EL (cell line): ENCODE measurements at regions not wholly inside any gene's neighbourhood (a gene's known extent, or its start where the extent isn't known, plus 50 kb on each side); places are given as distances from the start of the nearest gene placed in this dataset.
"Not testable (repeated sequence)": the region's sequence is repeated elsewhere in the genome, so short reads cannot be mapped to it uniquely, and the experiment has no call there.

Source experiments
- DNase-seq: peaks from one replicate; pipeline ENCODE4 v3.0.0-alpha.2; 2016

- DNase-seq, result peak; percentile 14
These were observed 212.0 kb downstream of the DEPDC1B start for GRCh38 chr5:60487885-60488442.

- DNase-seq, result peak; percentile 23
These were observed 212.5 kb downstream of the DEPDC1B start for GRCh38 chr5:60487476-60487875.

GRCh38 chr5:60485361-60485760 is 214.6 kb downstream of the DEPDC1B start:
- no peak for DNase-seq

- peak; percentile 46 for DNase-seq
These were observed 216.9 kb downstream of the DEPDC1B start for GRCh38 chr5:60483050-60483449.

DNA sequence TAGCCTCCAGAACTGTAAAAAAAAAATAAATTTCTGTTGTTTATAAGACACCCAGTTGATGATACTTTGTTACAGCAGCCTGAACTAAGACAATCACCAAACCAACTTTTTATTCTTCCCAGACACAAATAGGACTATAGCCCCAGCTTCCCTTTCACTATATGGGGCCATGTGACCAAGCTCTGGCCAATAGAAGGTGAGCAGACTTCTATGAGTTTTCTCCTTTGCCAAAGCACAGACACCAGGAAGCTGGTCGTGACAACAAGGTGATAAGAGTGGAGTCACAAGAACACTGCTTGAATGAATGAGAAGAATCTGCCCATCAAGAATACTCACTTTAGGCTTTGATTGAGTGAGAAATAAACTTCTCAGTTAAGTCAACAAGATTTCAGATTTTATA is 217.7 kb downstream of the DEPDC1B start:
- no peak for DNase-seq

GRCh38 chr5:60479542-60479941 is 220.4 kb downstream of the DEPDC1B start:
- no peak for DNase-seq

- no peak for DNase-seq
These were observed 222.1 kb downstream of the DEPDC1B start for GRCh38 chr5:60477849-60478248.

DNA sequence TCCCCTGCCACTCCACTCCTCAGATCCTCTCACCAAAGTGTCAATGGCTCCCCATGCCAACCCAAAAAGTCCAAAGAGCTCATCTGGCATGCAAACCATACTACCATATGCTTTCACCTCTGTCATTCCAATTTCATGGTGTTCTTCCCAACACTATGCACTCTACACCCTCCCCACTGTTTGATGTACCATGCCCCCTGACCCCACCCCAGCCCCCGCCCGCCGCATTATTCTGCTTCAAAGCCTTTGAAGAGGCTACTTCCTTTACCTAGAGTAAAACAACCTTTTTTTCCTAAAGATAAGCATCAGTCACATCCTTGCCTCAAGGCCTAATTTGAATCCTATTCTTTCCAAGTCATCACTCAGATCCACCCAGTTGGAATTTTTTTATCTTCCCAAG is 226.3 kb downstream of the DEPDC1B start:
- DNase-seq, result no peak

DNA sequence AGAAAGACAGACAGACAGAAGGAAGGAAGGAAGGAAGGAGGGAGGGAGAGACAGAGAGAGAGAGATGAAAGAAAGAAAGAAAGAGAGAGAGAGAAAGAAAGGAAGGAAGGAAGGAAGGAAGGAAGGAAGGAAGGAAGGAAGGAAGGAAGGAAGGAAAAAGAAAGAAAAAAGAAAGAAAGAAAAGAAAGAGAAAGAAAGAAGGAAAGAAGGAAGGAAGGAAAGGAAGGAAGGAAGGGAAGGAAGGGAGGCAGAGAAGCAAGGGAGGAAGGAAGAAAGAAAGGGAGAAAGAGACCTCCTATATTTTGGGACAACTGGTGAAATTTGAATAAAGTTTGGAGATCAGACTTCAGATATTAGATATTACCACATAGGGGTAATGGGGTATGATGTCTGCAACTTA is 226.9 kb downstream of the DEPDC1B start:
- DNase-seq, result not testable (repeated sequence)

DNA sequence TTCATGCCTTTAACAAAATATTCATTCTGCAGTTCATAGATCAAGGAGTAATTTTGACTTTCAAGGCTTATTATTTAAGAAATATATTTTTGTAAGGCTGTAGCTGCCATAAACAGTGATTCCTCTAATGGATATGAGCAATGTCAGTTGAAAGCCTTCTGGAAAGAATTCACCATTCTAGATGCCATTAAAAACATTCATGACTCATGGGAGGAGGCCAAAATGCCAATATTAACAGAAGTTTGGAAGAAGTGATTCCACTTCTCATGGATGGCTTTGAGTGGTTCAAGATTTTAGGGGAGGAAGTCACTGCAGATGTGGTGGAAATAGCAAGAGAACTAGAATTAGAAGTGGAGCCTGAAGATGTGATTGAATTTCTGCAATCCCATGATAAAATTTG is 229.1 kb downstream of the DEPDC1B start:
- DNase-seq, result no peak

- DNase-seq, result no peak
These were observed 230.7 kb downstream of the DEPDC1B start for GRCh38 chr5:60469286-60469685.

- DNase-seq, result peak; percentile 21
These were observed 236.6 kb downstream of the DEPDC1B start for GRCh38 chr5:60463179-60463868.

DNA sequence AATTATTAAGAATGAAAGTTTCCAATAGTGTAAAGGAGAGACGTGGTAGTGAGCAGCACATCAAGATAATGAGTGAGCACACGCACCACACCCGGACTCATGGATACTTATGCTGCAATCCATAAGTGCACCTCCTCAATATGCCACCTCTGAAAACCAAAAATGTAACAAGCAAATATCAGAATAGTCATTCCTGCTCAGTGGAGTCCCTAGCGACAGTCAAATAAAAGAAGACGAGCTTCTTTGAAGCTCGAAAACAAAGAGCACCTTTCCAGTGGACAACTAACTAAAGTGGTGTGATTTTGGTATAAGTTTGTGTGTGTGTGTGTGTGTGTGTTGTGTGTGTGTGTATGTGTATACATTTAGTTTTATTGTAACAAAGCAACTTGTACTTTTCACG is 241.3 kb downstream of the DEPDC1B start:
- DNase-seq, result no peak

DNA sequence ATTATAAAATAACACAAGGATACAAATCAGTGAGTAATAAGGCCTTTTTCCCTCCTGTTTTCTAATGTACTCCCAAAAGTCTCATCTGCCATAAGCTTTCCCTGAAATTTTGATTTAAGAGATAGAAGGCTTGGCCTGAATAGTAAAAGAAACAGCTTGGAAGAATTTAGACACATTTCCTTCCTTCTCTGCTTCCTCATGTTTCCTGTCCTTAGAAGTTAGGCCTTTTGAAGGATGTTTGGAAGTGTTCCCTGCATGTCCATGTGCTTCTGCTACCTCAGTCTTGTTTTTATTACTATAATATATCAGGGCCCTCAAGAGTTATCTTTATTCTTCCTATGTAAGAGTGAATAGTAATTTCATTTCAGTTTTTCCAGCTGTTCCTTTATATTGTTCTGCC is 242.7 kb downstream of the DEPDC1B start:
- DNase-seq, result no peak

DNA sequence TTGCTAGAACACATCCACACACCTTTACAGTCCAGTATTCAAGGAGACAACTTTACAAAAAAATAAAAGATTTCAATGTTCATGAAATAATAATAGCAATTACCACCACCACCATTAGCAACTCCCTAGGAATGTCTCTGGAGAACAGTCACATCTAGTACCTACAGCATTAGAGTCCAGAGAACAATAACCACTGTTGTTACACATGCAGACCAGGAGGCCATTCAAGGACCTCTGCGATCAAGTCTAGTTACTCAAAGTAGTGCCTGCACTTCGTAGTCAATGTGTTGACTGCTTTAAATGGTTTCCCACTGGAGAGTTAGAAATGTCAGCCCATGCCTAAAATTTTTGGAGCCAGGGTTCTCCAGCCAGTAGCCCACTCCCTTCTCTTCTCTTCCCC is 244.4 kb downstream of the DEPDC1B start:
- no peak for DNase-seq

DNA sequence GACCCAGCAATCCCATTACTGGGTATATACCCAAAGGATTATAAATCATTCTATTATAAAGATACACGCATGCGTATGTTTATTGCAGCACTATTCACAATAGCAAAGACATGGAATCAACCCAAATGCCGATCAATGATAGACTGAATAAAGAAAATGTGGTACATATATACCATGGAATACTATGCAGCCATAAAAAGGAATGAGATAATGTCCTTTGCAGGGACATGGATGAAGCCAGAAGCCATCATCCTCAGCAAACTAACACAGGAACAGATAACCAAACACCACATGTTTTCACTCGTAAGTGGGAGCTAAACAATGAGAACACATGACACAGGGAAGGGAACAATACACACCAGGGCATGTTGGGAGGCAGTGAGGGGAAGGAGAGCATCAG is 245.7 kb downstream of the DEPDC1B start:
- DNase-seq, result not testable (repeated sequence)

GRCh38 chr5:60453186-60453976 is 246.6 kb downstream of the DEPDC1B start:
- DNase-seq, result no peak

GRCh38 chr5:60448600-60448999 is 251.4 kb downstream of the DEPDC1B start:
- DNase-seq, result no peak

DNA sequence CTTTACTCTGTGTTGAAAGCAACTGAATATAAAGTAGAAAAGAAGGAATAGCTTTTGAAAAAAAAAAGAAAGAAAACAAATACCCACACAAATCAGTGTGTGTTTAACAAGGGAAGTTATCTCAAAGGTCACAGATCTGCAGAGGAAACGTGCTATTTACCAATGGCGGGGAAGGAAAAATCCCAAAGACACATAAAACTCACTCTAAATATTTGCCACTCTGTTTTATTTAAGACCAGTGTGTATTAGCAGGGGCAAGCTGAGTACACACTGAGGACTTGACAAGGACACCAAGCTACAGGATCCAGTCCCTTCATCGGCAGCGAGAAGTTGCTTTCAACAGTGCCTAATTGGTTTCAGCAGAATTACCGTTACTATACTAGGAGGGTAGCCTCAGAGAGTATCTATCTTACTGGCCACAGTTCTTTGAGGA is 252.5 kb downstream of the DEPDC1B start:
- no peak for DNase-seq

DNA sequence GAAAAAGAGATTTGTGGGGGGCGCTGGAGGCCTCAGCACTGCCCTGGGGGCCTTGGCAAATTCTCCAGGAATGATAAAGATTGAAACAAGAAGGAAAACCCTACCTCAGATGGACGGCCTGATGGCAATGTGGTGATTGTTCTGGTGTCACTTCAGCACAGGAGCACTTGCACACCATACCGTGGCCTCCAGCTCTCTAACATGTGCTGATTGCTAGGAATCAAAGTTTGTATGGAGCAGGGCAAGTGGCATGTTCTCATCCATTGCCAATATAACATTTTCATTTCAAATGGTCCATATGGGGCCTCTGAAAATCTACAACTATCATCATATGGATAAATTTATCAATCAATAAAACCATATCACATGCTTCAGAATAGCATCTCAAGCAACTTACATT is 253.0 kb downstream of the DEPDC1B start:
- DNase-seq, result no peak

GRCh38 chr5:60445921-60446320 is 254.0 kb downstream of the DEPDC1B start:
- no peak for DNase-seq

- no peak for DNase-seq
These were observed 254.5 kb downstream of the DEPDC1B start for GRCh38 chr5:60445427-60445826.

DNA sequence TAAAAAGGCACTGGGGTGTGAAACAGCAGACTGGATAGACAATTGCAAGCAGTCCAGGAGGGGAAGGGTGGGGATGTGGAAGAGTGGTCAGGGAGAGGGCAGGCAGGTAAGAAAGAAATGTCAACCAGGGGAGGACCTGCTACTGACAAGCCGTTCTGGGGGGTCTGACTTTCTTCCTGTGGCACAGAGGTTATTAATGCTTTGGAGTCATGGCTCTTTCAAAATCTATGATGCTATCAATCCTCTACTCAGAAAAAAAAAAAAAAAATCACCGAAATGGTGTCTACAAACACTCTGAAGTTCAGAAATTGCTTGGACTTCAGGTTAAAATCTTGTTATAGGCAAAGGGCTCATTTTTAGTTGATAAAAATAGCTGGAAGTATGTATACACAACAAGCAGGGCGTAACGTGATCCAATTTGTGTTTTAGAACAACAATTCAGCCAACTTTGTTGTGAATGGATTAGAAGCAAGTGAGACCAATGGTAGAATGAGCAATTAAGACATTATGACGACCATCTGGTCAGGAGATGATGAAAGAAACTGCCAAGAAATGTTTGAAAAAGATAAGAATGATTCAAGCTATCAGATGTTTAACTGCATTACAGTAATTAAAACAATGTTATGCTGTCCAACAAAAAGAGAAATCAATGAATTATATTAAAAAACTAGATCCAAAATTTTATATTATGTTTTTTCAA is 255.2 kb downstream of the DEPDC1B start:
- no peak for DNase-seq

DNA sequence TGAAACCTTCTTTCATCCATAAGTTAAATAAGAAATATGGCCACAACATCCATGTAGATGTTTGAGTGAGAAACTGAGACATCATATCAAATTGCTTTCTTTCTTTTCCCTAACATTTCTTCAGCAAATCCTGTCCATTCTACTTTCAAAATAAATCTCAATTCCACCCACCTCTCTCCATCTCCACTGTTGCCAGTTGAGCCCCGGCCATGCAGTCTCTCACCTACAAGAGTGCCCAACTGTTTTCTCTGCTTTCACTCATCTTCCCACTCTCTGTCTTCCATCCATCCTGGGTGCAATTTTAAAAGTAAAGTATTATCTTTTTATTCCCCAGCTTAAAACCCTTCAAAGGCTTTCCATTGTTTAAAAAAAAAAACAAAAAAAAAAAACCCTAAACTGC is 260.4 kb downstream of the DEPDC1B start:
- no peak for DNase-seq
